ENCODE measurements at regions not wholly inside any gene's neighbourhood (a gene's known extent, or its start where the extent isn't known, plus 50 kb on each side); places are given as distances from the start of the nearest gene placed in this dataset.

DNA sequence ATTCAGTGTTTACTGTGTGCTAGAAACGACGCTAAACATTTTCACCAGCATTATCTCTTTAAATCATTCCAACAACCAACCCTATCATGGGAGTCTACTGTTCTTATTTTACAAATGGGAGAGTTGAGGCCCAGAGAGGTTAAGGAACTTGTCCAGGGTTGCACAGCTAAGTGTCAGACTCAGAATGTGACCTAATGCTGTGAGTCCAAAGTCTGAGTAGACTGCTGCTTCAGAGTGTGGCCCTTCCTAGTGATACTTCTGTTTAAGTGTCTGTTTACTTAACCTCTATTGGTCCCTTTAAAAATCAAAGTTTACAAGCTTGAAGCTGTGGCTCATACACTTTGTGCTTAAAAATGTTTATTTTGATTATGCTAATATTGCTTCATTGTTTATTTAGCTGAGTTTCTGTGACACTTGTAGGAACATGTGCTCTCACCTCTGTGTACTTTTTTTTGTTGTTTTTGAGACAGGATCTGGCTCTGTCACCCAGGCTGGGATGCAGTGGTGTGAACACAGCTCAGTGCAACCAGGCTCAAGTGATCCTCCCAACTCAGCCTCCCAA, 84.4 kb upstream of the SYPL1 start:
- FAIRE-seq (no peak), DNase-seq (ENCODE audit: insufficient read length, low spot score) (no peak)

DNA sequence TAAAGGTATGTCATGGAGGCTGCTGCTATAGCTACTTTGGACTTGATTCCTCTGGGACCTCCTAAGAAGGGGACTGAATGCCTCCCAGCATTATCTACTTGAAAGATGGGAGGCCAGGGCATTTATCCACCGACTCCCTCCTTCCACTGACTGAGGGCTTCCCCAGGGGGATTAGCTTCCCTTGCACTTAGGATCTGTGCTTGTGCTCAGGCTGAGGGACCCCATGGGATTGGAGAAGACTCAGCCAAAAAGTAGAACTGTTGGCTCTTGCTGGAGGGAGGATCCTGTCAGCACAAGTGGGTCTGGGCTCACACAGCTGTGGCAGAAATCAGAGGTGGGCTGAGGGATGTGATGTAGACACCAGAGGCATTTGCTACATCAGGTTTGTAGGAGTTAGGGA, 81.5 kb upstream of the SYPL1 start:
- FAIRE-seq (no peak), DNase-seq (ENCODE audit: insufficient read length, low spot score) (no peak)

DNA sequence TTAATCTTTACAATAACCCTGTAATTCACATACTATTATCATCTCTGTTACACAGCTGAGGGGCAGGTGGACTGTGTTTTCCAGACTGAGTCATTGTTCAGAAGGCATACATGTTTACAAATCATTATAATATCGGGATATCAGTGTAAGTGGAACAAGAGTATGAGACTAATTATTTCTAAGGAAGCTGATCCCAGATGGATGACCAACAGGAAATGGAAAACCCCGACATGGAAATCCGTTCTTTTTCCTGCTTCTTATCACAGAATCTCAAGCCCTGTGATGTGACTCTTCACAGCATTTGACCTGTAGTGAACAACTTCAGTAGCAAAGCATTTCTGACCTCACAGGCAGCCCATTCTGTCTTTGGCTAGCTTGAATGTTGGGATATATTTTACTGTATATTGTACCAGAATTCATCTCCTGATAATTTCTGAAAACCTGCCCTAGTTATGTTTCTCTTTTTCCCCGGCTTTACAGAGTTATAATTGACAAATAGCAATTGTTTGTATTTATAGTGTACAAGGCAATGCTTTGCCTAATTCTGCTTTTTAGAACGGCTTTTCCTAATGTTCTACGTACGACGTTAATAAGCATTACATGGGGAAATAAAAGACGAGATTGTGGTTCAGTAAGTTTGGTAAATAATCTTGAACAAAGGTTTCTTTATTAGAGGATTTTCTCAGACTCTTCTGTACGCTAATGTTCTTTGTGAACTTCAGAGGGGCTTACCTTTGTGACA, 78.6 kb upstream of the SYPL1 start:
- DNase-seq (ENCODE audit: insufficient read length, low spot score) (no peak), FAIRE-seq (no peak)

DNA sequence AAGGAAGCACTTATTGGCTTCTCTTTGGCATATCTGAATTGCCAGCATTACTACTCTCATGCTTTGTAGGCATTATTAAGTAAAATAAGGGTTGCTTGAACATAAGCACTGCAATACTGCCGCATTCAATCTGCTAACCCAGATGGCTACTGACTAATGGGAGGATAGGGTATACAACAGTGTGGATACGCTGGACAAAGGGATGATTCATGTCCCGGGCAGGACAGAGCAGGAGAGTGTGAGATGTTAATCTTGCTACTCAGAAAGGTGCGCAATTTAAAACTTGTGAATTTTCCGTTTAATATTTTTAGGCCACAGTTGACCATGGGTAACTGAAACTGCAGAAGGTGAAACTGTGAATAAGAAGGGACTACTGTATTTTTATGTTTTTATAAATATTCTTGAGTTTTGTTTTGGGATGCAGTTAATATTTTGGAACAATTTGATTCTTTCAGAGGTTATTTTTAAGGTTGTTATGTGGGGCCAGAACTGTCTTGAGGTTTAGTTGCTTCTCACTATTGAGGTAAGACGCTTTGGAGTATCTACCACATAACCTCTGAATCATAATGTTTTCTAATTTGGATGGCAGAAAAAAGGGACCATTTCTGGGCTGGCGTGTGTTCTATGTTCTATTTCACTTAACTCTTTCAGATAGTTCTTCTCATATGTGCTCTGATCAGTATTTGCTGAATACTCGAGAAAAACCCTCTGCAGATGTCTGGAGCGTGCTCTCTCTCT, 75.7 kb upstream of the SYPL1 start:
- DNase-seq (ENCODE audit: insufficient read length, low spot score) (no peak), FAIRE-seq (no peak)

DNA sequence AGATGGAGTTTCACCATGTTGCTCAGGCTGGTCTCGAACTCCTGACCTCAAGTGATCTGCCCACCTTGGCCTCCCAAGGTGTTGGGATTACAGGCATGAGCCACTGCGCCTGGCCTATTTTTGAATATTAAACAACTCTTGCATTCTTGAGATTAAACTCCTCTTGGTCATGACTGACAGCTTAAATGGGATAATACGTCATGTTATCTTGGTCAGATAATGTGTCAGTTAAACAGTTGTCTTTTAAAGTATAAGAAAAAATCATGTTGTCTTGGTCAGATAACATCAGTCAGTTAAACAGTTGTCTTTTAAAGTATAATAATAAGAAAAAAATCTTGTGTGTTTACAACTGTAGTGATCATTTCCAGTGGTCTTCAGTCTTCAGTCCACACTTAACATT, 73.6 kb upstream of the SYPL1 start:
- FAIRE-seq, result no peak
- no peak for DNase-seq (ENCODE audit: insufficient read length, low spot score)

DNA sequence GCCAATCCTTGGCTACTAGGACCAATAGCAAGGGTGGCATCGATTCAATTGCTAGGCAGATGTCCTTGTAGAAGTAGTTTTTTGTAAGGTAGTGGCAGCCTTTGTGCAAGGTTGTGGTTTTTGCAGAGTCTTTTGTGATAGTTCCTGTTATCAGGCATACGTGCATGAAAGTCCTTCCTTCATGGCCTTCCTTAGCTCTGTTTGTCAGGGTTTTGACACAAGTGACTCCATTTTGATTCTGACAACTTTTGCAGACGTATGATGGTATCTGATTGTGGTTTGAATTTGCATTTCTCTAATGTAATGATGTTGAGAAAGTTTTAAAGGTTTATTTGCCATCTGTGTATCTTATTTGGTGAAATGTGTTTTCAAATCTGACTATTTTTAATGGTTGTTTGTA, 71.8 kb upstream of the SYPL1 start:
- no peak for FAIRE-seq
- no peak for DNase-seq (ENCODE audit: insufficient read length, low spot score)

DNA sequence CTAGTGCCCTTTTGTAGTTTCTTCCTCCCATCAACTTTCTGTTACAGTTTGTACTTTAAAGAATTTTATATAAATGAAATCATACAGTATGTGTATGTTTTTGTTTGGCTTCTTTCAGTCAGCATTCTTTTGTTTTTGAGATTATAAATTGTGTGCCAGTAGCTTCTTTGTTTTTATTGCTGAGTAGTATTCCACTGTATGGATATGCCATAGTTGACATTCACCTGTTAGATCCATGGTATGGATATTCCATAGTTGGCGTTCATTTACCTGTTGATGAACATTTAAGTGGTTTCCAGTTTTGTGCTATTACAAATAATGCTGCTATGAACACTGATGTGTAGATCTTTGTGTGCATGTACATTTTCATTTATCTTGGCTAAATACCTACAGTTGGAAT, 70.8 kb upstream of the SYPL1 start:
- FAIRE-seq (no peak), DNase-seq (ENCODE audit: insufficient read length, low spot score) (no peak)

DNA sequence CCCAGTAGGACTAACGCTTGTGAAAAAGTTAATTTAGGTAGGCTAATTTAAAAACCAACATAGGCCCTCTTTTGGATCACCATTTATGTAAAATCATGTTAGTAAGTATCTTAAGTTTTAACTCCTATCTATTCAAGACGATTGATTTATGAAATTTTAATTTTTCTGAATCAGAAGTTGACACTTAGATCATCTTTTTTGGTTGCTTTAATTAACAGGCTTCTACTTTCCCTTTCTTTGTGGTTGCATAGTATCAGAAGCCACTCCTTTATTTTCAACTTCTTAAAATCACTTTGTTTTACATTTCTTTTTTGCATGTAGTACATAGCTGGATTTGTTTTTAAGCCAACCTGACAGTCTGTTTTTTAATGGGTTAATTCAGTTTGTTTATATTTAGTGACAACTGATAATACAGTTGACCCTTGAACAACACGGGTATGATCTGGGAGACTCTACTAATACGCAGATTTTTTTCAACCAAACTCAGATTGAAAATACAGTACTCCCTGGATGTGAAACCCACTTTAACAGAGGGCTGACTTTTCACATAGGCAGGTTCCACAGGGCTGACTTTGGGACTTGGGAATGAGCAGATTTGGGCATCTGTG, 69.7 kb upstream of the SYPL1 start:
- FAIRE-seq, result no peak
- no peak for DNase-seq (ENCODE audit: insufficient read length, low spot score)

DNA sequence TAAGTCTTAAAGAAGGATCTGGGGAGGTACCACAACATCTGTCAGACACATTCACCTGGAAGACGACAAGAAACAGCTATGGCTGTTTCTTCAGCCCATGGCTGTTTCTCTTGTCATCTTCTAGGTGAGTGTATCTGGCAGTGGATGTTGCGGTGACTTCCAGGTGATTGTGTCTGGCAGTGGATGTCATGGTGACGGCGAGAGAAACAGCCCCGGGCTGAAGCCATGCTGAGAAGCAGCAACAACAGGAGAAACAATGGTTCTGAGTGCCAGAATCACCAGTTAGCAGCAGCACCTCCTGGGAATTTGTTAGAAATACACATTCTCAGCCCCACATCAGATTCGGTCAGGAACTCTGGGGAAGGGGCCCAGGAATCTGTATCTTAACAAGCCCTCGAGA, 68.6 kb upstream of the SYPL1 start:
- FAIRE-seq (no peak), DNase-seq (ENCODE audit: insufficient read length, low spot score) (no peak)

DNA sequence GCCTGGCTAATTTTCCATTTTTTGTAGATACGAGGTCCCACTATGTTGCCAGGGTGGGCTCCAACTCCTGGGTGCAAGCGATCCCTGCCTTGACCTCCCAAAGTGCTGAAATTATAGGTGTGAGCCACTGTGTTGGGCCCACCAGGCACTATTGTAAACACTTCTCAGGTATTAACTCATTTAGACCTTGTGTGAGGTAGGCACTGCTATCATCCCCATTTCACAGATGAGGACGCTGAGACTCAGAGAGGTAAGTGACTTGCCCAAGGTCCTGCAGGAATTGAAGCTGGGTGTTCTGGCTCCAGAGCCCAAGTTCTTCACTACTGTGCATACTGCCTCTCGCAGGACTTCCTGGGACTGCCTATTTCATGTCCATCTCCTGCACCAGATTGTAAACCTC, 67.1 kb upstream of the SYPL1 start:
- DNase-seq (ENCODE audit: insufficient read length, low spot score), result no peak
- FAIRE-seq, result no peak

DNA sequence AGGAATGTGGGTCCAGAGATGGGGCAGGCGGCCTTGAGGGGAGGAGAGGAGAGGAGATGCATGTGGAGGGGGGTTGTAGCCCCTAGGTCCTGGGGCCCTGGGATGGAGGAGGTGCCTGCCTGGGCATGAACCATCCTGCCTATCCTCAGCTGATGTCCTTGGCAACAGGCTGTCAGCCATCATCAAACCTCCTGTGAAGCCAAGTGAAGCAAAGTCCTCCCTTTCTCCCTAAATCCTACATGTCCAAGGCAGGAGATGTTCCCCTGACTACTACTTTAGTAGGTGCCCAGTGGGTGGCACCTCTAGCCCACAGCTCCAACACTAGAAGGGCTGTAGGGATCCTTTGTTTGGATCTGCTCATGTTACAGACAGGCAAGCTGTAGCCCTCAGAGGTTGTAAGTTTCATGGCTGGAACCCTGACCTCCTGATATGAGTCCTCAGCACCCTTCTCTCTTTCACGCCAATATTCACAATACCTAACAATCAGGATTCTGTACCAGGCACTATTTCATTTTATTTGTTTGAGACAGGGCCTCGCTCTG, 66.6 kb upstream of the SYPL1 start:
- DNase-seq (ENCODE audit: insufficient read length, low spot score), result no peak
- FAIRE-seq, result no peak

DNA sequence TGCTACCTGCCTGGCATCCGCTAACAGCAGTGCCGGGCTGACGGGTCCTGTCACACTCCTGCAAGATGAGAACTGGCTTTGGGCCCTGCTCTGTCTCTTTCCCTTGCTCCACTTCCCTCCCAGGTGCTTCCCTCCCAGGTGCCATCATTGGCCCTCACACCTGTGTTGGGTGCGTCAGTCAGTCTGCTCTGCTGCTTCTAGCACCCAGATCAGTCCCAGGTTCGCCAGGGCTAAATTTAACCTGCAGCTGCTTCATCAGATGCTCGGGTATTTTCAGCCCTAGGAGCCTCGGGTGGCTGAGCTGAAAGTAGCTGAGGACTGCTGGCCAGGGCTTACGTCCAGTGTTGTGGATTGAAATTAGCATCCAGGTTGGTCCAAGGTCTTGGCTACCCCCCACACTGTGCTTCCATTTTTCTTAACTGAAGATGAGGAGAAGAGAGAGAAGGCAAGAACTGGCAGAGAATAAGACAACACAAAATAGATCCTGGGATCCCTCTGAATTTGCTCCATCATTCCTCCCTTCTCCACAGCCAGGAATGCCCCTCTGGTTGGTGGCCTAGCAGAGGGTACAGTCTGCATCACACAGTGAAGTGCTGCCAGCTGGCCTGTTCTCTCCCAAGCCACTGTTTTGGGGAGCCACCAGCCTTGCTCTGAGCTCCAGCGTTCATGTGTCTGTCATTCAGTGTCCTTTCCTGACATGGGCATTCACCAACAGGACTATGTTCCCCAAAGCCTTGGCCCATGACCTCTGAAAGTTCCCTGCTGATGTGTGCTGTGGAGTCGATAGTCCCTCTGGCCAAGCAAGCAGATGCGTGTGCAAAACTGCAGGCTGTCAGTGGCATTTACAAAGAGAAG, 65.9 kb upstream of the SYPL1 start:
- DNase-seq (ENCODE audit: insufficient read length, low spot score) (no peak), FAIRE-seq (no peak)

DNA sequence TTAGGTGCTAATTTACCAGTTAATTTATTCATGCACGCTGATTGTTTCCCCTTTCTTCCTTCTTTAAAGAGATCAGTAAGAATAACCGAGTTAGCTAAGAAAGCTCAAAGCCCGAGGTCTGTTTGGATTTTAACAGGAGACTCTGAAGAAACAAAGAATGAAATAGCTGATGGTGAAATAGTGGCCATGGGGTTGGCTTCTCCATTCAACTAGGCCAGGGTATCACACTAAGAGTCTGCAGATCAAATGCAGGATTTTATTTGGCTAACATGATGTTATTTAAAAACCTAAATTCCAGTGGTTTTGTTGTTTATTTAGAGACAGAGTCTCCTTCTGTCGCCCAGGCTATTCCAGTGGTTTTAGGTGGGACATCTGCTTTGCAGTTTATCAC, 65.2 kb upstream of the SYPL1 start:
- DNase-seq (ENCODE audit: insufficient read length, low spot score) (no peak), FAIRE-seq (no peak)

DNA sequence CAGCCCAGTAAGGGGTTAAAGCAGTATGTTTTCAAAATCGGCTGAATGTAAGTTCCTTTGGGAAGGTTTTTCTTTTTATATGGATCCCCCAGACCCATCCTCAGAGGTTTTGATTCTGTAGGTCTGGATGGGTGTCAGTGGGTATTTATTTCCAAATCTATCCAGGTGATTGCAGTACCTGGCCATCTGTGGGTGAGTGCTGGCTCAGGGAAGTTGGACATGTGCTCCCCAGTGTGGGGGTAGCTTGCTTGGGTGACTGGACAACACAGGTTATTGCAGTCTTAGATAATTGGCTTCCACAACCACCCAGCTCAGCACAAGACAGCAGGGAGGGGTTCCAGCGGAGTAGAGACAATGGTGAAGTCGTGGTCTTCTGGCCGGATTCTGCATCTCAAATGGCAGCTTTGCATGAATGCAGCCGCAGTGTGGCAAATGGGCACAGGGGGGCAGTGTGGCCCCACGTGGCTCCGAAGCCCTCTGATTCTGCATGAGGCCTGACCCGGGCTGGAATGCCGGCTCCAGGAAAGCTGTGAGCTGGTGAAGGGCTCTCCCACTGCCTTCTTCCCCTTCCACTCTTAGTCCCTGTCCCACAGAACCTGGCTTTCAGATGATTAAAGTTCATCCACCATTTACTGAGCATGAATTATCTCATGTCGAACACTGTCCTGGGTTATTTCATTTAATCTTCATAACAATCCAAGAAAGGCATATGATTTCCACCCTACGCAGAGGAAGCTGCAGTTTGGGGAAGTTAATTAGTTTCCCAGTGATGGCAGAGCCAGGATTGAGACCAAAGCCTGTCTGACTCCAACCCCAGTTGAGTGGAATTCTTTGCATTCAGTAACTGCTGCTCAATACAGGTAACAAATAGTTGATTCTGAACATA, 64.5 kb upstream of the SYPL1 start:
- peak; percentile 87 for FAIRE-seq

DNA sequence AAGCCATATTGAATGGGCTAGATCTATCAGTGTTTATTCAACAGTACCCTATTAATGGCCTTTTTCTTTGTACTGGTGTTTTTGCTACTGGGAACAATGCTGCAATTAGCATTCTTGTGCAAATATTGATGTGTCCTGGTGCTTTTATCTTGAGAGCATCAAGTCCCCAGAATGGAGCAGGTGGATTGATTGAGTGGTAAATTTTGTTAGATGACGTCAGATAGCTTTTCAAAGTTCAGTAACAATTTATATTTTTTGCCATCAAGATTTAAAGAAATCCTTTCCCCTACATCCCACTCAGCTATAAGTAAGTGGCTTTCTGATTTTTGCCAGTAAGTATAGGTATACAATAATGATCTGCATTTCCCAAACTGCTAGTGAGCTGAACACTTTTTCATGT, 63.4 kb upstream of the SYPL1 start:
- FAIRE-seq (no peak), DNase-seq (ENCODE audit: insufficient read length, low spot score) (no peak)

More for the DNA sequence above, 64.5 kb upstream of the SYPL1 start:
- peak; percentile 50 for DNase-seq (ENCODE audit: insufficient read length, low spot score)

DNA sequence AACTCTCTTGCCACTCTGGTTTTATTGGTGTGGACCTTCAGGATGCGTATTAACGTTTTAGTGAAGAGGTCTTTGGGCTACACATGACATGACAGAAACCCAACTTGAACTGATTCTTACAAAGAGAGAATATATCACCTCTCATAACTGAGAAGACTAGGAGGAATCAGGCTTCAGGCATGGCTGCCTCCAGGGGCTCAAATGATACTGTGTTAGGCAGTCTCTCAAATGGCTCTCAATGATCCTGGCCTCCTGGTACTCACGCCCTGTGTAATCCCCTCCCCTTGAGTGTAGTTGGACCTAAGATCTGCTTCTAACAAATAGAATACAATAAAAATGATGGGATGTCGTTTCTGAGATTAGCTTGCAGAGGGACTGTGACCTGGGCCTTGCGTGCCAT, 58.5 kb upstream of the SYPL1 start:
- DNase-seq (ENCODE audit: insufficient read length, low spot score) (no peak), FAIRE-seq (no peak)

DNA sequence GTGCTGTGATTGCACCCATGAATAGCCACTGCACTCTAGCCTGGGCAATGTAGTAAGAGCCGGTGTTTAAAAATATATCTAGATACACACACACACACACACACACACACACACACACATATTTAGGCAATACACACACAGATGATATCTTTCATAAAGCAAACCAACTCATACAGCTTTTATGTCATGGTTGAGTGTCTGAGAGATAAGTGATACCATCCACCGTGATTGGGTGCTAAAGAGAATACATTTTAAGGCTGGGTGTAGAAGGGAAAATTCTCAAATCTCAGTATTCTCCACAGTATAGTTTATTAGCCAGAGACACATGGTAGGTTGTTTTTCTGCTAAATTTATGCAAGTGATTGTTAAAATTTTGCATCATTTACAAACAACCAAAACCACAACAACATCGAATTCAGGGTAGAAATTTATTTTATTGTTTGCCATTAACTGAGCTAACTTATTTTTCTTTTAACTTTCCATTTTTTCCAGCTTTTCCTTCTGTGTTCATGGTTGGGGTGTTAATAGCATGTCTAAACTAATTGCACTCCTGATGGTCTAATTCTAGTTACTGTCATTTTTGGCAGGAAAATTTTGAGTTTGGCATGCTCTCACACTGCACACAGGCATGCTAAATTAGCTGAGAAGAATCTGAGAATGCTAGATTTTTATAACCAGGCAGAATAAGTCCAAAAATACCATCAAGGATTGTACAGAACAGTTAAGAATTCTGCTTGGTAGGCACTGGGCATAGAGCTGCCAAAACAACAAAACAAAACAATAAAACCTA, 57.9 kb upstream of the SYPL1 start:
- FAIRE-seq (no peak), DNase-seq (ENCODE audit: insufficient read length, low spot score) (no peak)

DNA sequence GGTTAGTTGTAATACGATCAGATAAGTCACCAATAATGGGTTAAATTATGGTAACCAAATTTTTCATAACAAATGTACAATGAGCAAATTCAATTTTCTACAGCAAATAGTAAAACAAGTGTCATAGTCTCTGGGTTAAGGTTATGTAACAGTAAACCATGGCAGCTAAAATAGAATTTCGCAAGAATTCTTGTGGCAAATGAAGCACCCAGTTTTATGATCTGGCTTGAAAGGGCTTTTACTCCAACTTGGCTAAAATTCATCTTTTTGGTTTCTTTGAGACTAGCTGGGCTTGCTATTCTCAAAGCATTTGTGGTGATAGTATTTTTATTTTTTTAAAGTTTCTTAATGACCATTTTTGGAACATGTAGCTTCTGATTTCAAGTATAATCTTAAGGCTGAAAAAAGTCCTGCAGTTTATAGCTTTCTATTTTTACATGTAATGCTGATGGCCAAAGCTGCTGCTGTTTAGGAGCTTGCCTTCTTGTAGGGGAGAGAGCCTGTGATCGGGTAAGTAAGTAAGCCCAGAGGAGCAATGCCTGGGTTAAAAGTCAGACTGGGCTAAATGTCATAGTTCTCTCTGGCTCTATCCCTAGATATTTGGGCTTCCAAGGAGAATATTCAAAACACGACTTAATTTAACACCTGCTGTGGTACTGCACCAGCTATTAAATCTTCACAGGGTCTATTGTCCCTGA, 55.5 kb upstream of the SYPL1 start:
- FAIRE-seq (no peak), DNase-seq (ENCODE audit: insufficient read length, low spot score) (no peak)
